HT-29 (cell line): ENCODE measurements at regions not wholly inside any gene's neighbourhood (a gene's known extent, or its start where the extent isn't known, plus 50 kb on each side); places are given as distances from the start of the nearest gene placed in this dataset.
"Not testable (repeated sequence)": the region's sequence is repeated elsewhere in the genome, so short reads cannot be mapped to it uniquely, and the experiment has no call there.

Experiments used
- DNase-seq: peaks from one replicate; pipeline ENCODE4 v3.0.0-alpha.2; 2015; ENCODE audit warnings: low spot score

- no peak for DNase-seq
Measured at GRCh38 chr6:51141080-51141479, 322.4 kb downstream of the TFAP2B start.

- no peak for DNase-seq
Measured at GRCh38 chr6:51147756-51148155, 329.1 kb downstream of the TFAP2B start.

GRCh38 chr6:51152594-51152993 is 333.9 kb downstream of the TFAP2B start:
- DNase-seq: no peak

GRCh38 chr6:51153109-51153508 is 334.4 kb downstream of the TFAP2B start:
- DNase-seq: no peak

- DNase-seq: not testable (repeated sequence)
Measured at GRCh38 chr6:51154925-51155324, 336.3 kb downstream of the TFAP2B start.

GRCh38 chr6:51159260-51159659 is 340.6 kb downstream of the TFAP2B start:
- DNase-seq: not testable (repeated sequence)

GRCh38 chr6:51161752-51162151 is 343.1 kb downstream of the TFAP2B start:
- DNase-seq: no peak

GRCh38 chr6:51163843-51164529 is 345.3 kb downstream of the TFAP2B start:
- peak; percentile 11 for DNase-seq

- DNase-seq: no peak
Measured at GRCh38 chr6:51166914-51167313, 348.2 kb downstream of the TFAP2B start.

GRCh38 chr6:51167468-51167867 is 348.8 kb downstream of the TFAP2B start:
- no peak for DNase-seq

GRCh38 chr6:51182827-51183226 is 364.2 kb downstream of the TFAP2B start:
- DNase-seq: no peak

- no peak for DNase-seq
Measured at GRCh38 chr6:51184046-51184445, 365.4 kb downstream of the TFAP2B start.

- not testable (repeated sequence) for DNase-seq
Measured at GRCh38 chr6:51193163-51193562, 374.5 kb downstream of the TFAP2B start.

- DNase-seq: no peak
Measured at GRCh38 chr6:51199105-51199552, 380.5 kb downstream of the TFAP2B start.

GRCh38 chr6:51199733-51200260 is 381.1 kb downstream of the TFAP2B start:
- DNase-seq: no peak

GRCh38 chr6:51200676-51201075 is 382.0 kb downstream of the TFAP2B start:
- DNase-seq: no peak

GRCh38 chr6:51202653-51203052 is 384.0 kb downstream of the TFAP2B start:
- not testable (repeated sequence) for DNase-seq

GRCh38 chr6:51203504-51203903 is 384.8 kb downstream of the TFAP2B start:
- DNase-seq: no peak

GRCh38 chr6:51206686-51207085 is 388.0 kb downstream of the TFAP2B start:
- not testable (repeated sequence) for DNase-seq

- DNase-seq: no peak
Measured at GRCh38 chr6:51209651-51210050, 391.0 kb downstream of the TFAP2B start.

- no peak for DNase-seq
Measured at GRCh38 chr6:51213811-51214210, 395.1 kb downstream of the TFAP2B start.

GRCh38 chr6:51214442-51214841 is 395.8 kb downstream of the TFAP2B start:
- DNase-seq: no peak

GRCh38 chr6:51218181-51218580 is 399.5 kb downstream of the TFAP2B start:
- DNase-seq: no peak
